IMR-90 (cell line): ENCODE measurements at regions not wholly inside any gene's neighbourhood (a gene's known extent, or its start where the extent isn't known, plus 50 kb on each side); places are given as distances from the start of the nearest gene placed in this dataset.

ENCODE experiments used
- ATAC-seq: fragments of 200-7000 bp; cut with Tn5 transposase; 2 replicates; pipeline ENCODE4 v1.9.1; 2020; ENCODE audit warnings: low read depth, mild to moderate bottlenecking, moderate library complexity
- BruUV-seq: library from RNA; stranded (reverse); fragments of 400-500 nt; replicated peaks from 2 replicates; lab custom pipeline; 2021; lab: Mats Ljungman, UMichigan
- CTCF ChIA-PET: fragments of 300-600 bp; formaldehyde crosslinking; extraction: SDS; loops from one replicate; lab custom pipeline; 2021; ENCODE audit warnings: antibody characterized with exemption; lab: Yijun Ruan, JAX
- POLR2A ChIA-PET: fragments of 300-600 bp; sonication (Branson Sonifier 250); formaldehyde crosslinking; loops from one replicate; lab custom pipeline; 2022; ENCODE audit warnings: antibody characterized with exemption; ENCODE audit not compliant: unreplicated experiment; lab: Charles Lee
- DNase-seq: peaks from one replicate; pipeline ENCODE4 v3.0.0; 2013
- H2AFZ ChIP-seq: replicated peaks from 2 replicates; pipeline ENCODE3; 2013; ENCODE audit warnings: low read length, mild to moderate bottlenecking; ENCODE audit not compliant: poor library complexity
- H2AK5ac ChIP-seq: 2 replicates; pipeline ENCODE4 v1.6.1; 2013; ENCODE audit warnings: low read depth, low read length, inconsistent platforms
- H2AK9ac ChIP-seq: replicated peaks from 2 replicates; pipeline ENCODE3; 2013; ENCODE audit warnings: mild to moderate bottlenecking, low read depth, low read length, moderate library complexity; ENCODE audit not compliant: poor library complexity
- H2BK120ac ChIP-seq: 2 replicates; pipeline ENCODE4 v1.6.1; 2013; ENCODE audit warnings: low read depth, low read length, inconsistent platforms
- H2BK15ac ChIP-seq: 3 replicates; pipeline ENCODE4 v1.6.1; 2013; ENCODE audit warnings: low read depth, low read length, inconsistent platforms
- H2BK20ac ChIP-seq: 2 replicates; pipeline ENCODE4 v1.6.1; 2013; ENCODE audit warnings: low read depth, mild to moderate bottlenecking, inconsistent platforms, low read length, moderate library complexity
- H2BK5ac ChIP-seq: 2 replicates; pipeline ENCODE4 v1.6.1; 2013; ENCODE audit warnings: mild to moderate bottlenecking, low read depth, low read length, inconsistent platforms; ENCODE audit not compliant: poor library complexity, severe bottlenecking
- H3K14ac ChIP-seq: replicated peaks from 2 replicates; pipeline ENCODE4 v1.6.1; 2013; ENCODE audit warnings: low read depth, low read length, inconsistent platforms
- H3K18ac ChIP-seq: 2 replicates; pipeline ENCODE4 v1.6.1; 2013; ENCODE audit warnings: low read depth, low read length, control low read depth
- H3K23ac ChIP-seq: 2 replicates; pipeline ENCODE4 v1.6.1; 2013; ENCODE audit warnings: low read depth, low read length, inconsistent platforms
- H3K27ac ChIP-seq: 2 replicates; pipeline ENCODE4 v1.5.1; 2013; ENCODE audit warnings: mild to moderate bottlenecking, control low read depth, low read length; ENCODE audit not compliant: insufficient read depth
- H3K27me3 ChIP-seq: 2 replicates; pipeline ENCODE4 v1.6.1; 2013; ENCODE audit warnings: low read length; ENCODE audit not compliant: control insufficient read depth, insufficient read depth
- H3K36me3 ChIP-seq: 2 replicates; pipeline ENCODE4 v1.6.1; 2013; ENCODE audit warnings: low read length, mixed read lengths; ENCODE audit not compliant: control insufficient read depth, insufficient read depth
- H3K4ac ChIP-seq: 2 replicates; pipeline ENCODE4 v1.6.1; 2013; ENCODE audit warnings: low read depth, low read length, inconsistent platforms
- H3K4me1 ChIP-seq: 2 replicates; pipeline ENCODE4 v1.6.1; 2013; ENCODE audit warnings: low read length, mixed read lengths; ENCODE audit not compliant: control insufficient read depth, insufficient read depth
- H3K4me2 ChIP-seq: 2 replicates; pipeline ENCODE4 v1.6.1; 2013; ENCODE audit warnings: low read depth, mild to moderate bottlenecking, control low read depth, low read length, moderate library complexity
- H3K4me3 ChIP-seq: 2 replicates; pipeline ENCODE4 v1.5.1; 2013; ENCODE audit warnings: low read depth, mild to moderate bottlenecking, control low read depth, low read length, moderate library complexity; ENCODE audit not compliant: insufficient read depth
- H3K56ac ChIP-seq: 2 replicates; pipeline ENCODE4 v1.6.1; 2013; ENCODE audit warnings: low read length, inconsistent platforms; ENCODE audit not compliant: insufficient read depth; ENCODE audit errors: extremely low read depth
- H3K79me1 ChIP-seq, 2 experiments: 2 replicates each; pipeline ENCODE4 v1.6.1; 2013; ENCODE audit warnings: low read length in 2 of 2, inconsistent platforms in 1 of 2, low read depth in 1 of 2
- H3K9ac ChIP-seq: 2 replicates; pipeline ENCODE4 v1.6.1; 2013; ENCODE audit warnings: low read depth, low read length, control low read depth
- H3K9me1 ChIP-seq: 2 replicates; pipeline ENCODE4 v1.6.1; 2013; ENCODE audit warnings: low read length, inconsistent platforms; ENCODE audit not compliant: insufficient read depth
- H3K9me3 ChIP-seq: 2 replicates; pipeline ENCODE4 v1.6.1; 2013; ENCODE audit warnings: low read length; ENCODE audit not compliant: control insufficient read depth, insufficient read depth
- H4K20me1 ChIP-seq: 2 replicates; pipeline ENCODE4 v1.6.1; 2013; ENCODE audit warnings: low read length, inconsistent platforms; ENCODE audit not compliant: insufficient read depth
- H4K5ac ChIP-seq: 2 replicates; pipeline ENCODE4 v1.6.1; 2013; ENCODE audit warnings: mild to moderate bottlenecking, low read depth, low read length, control low read depth
- H4K8ac ChIP-seq, 2 experiments: 2 replicates each; pipeline ENCODE4 v1.6.1; 2013; ENCODE audit warnings: low read depth in 2 of 2, low read length in 2 of 2, control low read depth in 1 of 2, inconsistent platforms in 1 of 2
- H4K91ac ChIP-seq: 2 replicates; pipeline ENCODE4 v1.6.1; 2013; ENCODE audit warnings: low read depth, low read length, inconsistent platforms; ENCODE audit not compliant: insufficient read depth
- FOS ChIP-seq: fragments of 150-350 bp; IDR thresholded peaks from 2 replicates; pipeline ENCODE4 v1.6.1; 2016; ENCODE audit warnings: low read depth, low read length
- WGBS, 2 experiments: methylation state at CpG; one replicate each; pipeline versions ENCODE4 v1.1.5 to v1.1.7; 2013; ENCODE audit warnings: missing lambda C conversion rate in 2 of 2; ENCODE audit not compliant: insufficient read length in 1 of 2; ENCODE audit errors: extremely low coverage in 2 of 2; 5-methylcytosine and 5-hydroxymethylcytosine counted together
- dilution Hi-C: fragments of 300-500 bp; cut with HindIII; formaldehyde crosslinking; loops from one replicate; pipeline ENCODE4 v1.14.3; 2018; ENCODE audit warnings: low sequenced_read_pairs; ENCODE audit not compliant: unreplicated experiment
- in situ Hi-C: fragments of 300-500 bp; cut with MboI; formaldehyde crosslinking; loops from 3 replicates; pipeline ENCODE4 v1.14.3; 2019; ENCODE audit warnings: low sequenced_read_pairs, inconsistent platforms, mixed read lengths
- intact Hi-C: fragments of 100-400 bp; cut with micrococcal nuclease; formaldehyde crosslinking; loops from 2 replicates; pipeline ENCODE4 v1.10.0; 2022

DNA sequence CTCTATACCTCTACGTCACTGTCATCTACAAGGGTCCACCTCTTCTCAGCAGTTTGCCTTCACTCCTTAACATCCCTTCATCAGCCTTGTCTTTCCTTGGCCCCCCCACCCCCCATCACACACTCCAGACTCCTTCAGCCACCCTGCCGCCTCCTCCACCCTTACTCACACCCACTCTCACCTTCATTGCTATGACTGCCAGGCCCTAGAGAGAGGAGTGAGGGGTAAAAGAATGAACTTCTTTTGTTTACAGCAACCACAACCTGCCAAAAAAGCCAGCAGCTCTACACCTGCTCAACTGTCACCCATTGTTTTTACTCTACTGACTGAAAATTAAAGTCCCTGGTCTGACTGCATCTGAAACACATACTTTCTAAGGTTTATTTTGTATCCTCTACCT lies 112.8 kb downstream of the DUSP6 start:
- no peak overlapping the region for H2AK5ac ChIP-seq
- no peak overlapping the region for H4K8ac ChIP-seq
- H3K18ac ChIP-seq: no peak overlapping the region
- H3K9me1 ChIP-seq: peaks cover 8% of the 10 kb centered on the region
- no peak overlapping the region for H3K27ac ChIP-seq
- H3K9ac ChIP-seq: no peak overlapping the region
- ChIA-PET CTCF (no interaction called here), POLR2A (no interaction called here)
- H4K20me1 ChIP-seq: no peaks in the 10 kb centered on the region
- dilution Hi-C loops: no loop called here
- no peak overlapping the region for H2BK120ac ChIP-seq
- no peak overlapping the region for H4K5ac ChIP-seq
- TF ChIP-seq FOS: no peak
- DNase-seq (no peak), ATAC-seq (no peak)
- no peak overlapping the region; the same call in 2 of the 3 replicates for H2BK15ac ChIP-seq
- H2BK5ac ChIP-seq: no peak overlapping the region
- intact Hi-C loops: no loop called here
- no peak overlapping the region for H2AK9ac ChIP-seq
- H3K9me3 ChIP-seq: no peaks in the 10 kb centered on the region
- H3K4me3 ChIP-seq: no peak overlapping the region
- H3K36me3 ChIP-seq: no peaks in the 10 kb centered on the region
- 0 out of 2 replicates have a peak overlapping the region, but pooled peaks have one; percentile 18 for H4K91ac ChIP-seq
- WGBS, 2 experiments: no CpG with 5 or more reads among the region's 2 CpGs
- no peak overlapping the region for H2AFZ ChIP-seq
- no peak overlapping the region for H2BK20ac ChIP-seq
- H3K23ac ChIP-seq: no peak overlapping the region
- no peak overlapping the region for H3K14ac ChIP-seq
- BruUV-seq: no TSS peak
- no peak overlapping the region for H3K56ac ChIP-seq
- H3K27me3 ChIP-seq: no peaks in the 10 kb centered on the region
- peak overlapping the region; percentile 49; the same call in 1 of the 2 replicates for H3K4ac ChIP-seq
- peaks cover 16% of the 10 kb centered on the region for H3K4me1 ChIP-seq
- no peak overlapping the region for H3K4me2 ChIP-seq
- H3K79me1 ChIP-seq: no peaks in the 10 kb centered on the region
- in situ Hi-C loops: no loop called here
